Loucy (cell line): ENCODE measurements at regions not wholly inside any gene's neighbourhood (a gene's known extent, or its start where the extent isn't known, plus 50 kb on each side); places are given as distances from the start of the nearest gene placed in this dataset.

ENCODE experiments used
- EZH2phosphoT487 ChIP-seq: fragments of 200-600 bp; IDR thresholded peaks from 2 replicates; pipeline ENCODE4 v1.6.1; 2018; ENCODE audit warnings: antibody characterized with exemption, mild to moderate bottlenecking, moderate library complexity, borderline replicate concordance
- TF ChIP-seq, protein P1 (sequence below): fragments of 200-600 bp; sonication (generic); conservative IDR thresholded peaks from 2 replicates; pipeline ENCODE4 v1.5.1; 2014; ENCODE audit warnings: mild to moderate bottlenecking, antibody characterized with exemption, low read length

DNA sequence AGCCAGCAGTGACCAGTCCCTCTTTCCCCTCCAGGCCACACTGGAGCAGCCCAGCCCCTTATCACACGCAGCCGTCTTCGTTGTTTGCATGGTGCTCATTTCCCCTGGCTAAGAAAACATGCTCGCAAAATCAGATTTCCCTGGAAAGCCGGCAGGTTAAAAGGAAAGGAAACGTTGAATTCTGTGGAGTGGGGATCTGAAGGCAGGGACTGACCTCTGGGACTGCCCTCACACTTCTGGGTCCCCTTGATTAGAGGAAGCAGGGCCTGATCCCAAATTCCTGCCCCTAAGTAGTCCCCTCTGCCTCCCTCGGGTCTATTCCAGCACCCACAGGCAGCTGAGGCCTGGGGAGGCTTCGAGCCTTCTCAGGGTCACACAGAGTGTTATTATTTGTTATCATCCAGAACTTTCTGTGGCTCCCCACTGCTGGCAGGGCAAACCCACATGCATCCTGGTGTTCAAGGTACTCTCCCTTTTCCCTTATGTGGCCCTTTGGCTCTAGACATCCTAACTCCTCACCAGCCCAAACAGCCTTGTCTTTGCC lies 125.2 kb upstream of the ZBTB40 start:
- TF ChIP-seq, protein P1, sequence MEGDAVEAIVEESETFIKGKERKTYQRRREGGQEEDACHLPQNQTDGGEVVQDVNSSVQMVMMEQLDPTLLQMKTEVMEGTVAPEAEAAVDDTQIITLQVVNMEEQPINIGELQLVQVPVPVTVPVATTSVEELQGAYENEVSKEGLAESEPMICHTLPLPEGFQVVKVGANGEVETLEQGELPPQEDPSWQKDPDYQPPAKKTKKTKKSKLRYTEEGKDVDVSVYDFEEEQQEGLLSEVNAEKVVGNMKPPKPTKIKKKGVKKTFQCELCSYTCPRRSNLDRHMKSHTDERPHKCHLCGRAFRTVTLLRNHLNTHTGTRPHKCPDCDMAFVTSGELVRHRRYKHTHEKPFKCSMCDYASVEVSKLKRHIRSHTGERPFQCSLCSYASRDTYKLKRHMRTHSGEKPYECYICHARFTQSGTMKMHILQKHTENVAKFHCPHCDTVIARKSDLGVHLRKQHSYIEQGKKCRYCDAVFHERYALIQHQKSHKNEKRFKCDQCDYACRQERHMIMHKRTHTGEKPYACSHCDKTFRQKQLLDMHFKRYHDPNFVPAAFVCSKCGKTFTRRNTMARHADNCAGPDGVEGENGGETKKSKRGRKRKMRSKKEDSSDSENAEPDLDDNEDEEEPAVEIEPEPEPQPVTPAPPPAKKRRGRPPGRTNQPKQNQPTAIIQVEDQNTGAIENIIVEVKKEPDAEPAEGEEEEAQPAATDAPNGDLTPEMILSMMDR = no peak
- no peak for TF ChIP-seq EZH2phosphoT487
